GM19463 (cell line): ENCODE measurements at regions not wholly inside any gene's neighbourhood (a gene's known extent, or its start where the extent isn't known, plus 50 kb on each side); places are given as distances from the start of the nearest gene placed in this dataset.
"Not testable (repeated sequence)": the region's sequence is repeated elsewhere in the genome, so short reads cannot be mapped to it uniquely, and the experiment has no call there.

Experiments used
- ATAC-seq: cut with Tn5 transposase; IDR thresholded peaks from one replicate; pipeline ENCODE4 v1.9.1; 2021; ENCODE audit warnings: mild to moderate bottlenecking, moderate library complexity; ENCODE audit not compliant: unreplicated experiment

- ATAC-seq, result no peak
Measured at GRCh38 chr3:146783446-146783845, 178.3 kb upstream of the PLSCR5 start.

GRCh38 chr3:146781606-146782005 lies 176.5 kb upstream of the PLSCR5 start:
- no peak for ATAC-seq

GRCh38 chr3:146781059-146781458 lies 175.9 kb upstream of the PLSCR5 start:
- ATAC-seq, result no peak

GRCh38 chr3:146780251-146780650 lies 175.1 kb upstream of the PLSCR5 start:
- no peak for ATAC-seq

DNA sequence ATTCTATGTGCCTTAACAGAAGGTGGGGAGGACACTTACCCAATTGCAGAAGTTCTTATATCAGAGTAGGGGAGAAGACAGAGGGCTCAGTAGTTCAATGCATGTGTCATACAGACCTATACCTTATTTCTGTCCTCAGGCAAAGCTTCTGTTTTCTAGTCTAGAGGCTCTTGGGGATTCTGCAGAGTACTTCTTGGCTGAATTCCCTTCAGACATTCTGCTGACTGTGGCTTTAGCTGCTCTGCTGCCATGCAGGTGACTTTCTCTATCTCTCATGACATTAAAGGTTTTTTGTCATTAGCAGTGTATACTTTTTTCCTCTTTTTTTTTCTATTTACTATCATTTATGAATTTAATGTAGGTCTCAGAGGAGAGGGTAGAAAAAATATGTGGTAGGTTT lies 172.8 kb upstream of the PLSCR5 start:
- ATAC-seq, result no peak

GRCh38 chr3:146772211-146772743 lies 167.1 kb upstream of the PLSCR5 start:
- no peak for ATAC-seq

DNA sequence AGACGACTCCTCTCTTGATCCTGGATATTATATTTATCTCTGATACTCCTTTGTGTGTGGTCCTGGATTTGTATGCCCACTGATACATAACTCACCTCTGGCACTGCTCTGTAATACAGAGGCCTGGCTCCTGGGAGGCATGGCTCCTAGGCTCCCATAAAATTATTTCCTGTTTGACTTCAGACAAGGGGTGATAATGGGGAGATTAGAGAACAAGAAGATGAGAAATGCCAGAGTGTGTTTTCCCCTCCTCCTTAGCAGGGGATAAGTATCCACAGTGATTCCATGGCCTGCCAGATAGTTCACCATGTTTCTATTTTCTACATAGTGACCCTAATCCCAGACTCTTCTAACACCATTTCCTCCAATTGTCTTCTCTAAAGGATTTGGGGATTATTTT lies 165.7 kb upstream of the PLSCR5 start:
- ATAC-seq, result no peak

DNA sequence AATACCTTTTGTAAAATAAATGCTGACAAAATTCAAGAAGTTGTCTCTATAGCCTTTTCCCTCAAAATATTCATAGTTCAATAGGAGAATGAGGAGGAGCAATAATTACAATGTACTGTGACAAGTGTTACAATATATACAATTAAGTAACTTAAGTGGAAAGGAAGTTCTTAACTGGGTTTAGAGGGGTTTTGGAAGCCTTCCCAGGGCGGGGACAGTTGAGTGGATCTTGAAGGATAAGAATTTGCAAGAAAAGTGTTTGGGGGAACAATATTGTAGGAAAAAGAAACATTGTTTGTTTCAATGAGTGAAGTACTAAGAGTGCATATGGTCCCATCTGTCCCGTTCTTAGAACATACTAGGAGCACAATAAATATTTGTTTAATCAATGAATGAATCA lies 165.2 kb upstream of the PLSCR5 start:
- ATAC-seq, result no peak

GRCh38 chr3:146757759-146758158 lies 152.6 kb upstream of the PLSCR5 start:
- ATAC-seq, result no peak

DNA sequence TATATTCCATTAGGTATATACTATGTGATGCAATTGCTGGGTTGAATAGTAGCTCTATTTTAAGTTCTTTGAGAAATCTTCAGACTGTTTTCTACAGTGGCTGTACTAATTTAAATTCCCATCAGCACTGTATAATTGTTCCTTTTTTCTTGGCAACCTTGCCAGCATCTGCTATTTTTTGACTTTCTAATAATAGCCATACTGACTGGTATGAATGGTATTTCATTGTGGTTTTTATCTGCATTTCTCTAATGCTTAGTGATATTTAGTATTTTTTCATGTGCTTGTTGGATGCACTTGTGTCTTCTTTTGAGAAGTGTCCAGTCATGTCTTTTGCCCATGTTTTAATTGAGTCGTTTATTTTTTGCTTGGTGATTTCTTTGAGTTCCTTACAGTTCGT lies 145.1 kb upstream of the PLSCR5 start:
- ATAC-seq, result no peak

DNA sequence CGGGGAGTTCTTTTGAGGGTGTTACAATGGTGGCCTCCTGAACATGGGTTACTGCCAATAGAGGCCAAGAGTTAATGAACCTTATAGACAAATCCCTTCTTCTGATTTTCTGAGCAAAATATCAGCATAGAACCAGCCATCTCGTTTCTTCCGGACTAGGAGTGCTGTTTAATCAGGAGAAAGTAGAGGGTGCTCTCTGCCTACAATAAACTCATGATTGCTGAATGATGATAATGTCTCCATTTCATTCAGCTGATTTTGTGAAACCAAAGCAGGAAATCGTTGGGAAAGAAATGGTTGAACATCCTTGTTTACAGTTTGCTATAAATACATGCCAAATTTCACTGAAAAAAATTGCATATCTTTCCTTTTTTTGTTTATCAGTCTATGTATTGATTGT lies 142.8 kb upstream of the PLSCR5 start:
- no peak for ATAC-seq

- ATAC-seq, result no peak
Measured at GRCh38 chr3:146747051-146747450, 141.9 kb upstream of the PLSCR5 start.

- ATAC-seq, result no peak
Measured at GRCh38 chr3:146746190-146746589, 141.0 kb upstream of the PLSCR5 start.

- no peak for ATAC-seq
Measured at GRCh38 chr3:146739203-146739671, 134.1 kb upstream of the PLSCR5 start.

DNA sequence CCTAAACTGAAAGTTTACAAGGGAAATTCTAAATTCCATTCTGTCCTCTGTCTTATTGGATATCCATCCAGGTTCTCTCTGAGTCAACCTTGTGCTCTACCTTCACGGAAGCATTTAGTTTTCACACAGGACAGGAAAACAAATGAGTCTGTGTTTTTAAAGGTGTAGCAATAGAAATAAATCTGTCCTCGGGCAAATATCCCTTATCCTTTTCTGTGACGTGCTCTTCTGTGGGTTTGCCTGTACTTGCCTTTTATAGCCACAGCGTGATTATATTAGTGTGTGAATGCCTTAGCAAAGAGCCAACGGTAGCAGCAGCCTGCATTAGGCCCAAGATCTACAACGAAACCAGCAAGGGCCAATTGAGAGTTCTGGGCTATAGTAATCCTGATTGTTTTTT lies 127.2 kb upstream of the PLSCR5 start:
- ATAC-seq, result no peak

- no peak for ATAC-seq
Measured at GRCh38 chr3:146715170-146715569, 110.0 kb upstream of the PLSCR5 start.

GRCh38 chr3:146712806-146713205 lies 107.7 kb upstream of the PLSCR5 start:
- no peak for ATAC-seq

GRCh38 chr3:146709969-146710368 lies 104.8 kb upstream of the PLSCR5 start:
- ATAC-seq, result no peak

DNA sequence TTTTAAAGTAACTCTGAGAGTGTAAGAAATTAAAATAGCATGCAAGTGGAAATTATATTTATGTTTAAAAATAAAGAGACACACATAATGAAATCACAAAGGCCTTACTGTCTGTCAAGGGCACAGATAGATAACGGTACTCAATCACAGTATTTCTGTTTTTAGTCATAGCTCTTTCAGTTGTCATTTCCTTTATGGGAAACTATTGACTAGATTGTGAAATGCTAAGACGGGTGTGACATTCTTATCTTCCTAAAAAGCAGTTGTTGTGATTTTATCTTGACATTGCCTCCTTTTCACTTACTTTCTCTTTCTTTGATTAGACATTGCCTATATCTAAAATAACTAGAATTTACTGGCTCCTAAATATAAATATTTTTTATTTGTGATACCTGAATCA lies 100.1 kb upstream of the PLSCR5 start:
- no peak for ATAC-seq

DNA sequence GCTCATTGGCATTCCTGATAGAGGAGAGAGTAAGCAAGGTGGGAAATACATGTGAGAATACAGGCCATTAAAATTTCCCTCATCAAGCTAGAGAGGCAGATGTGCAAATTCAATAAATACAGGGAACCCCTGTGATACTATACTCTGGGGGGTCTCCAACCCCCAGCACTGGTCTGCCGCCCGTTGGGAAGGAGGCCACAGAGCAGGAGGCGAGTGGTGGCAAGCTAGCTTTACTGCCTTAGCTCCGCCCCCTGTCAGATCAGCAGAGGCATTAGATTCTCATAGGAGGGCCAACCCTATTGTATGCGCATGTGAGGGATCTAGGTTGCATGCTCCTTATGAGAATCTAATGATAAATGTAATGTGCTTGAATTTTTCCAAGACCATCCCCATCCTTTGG lies 97.1 kb upstream of the PLSCR5 start:
- no peak for ATAC-seq

- no peak for ATAC-seq
Measured at GRCh38 chr3:146701246-146701645, 96.1 kb upstream of the PLSCR5 start.

DNA sequence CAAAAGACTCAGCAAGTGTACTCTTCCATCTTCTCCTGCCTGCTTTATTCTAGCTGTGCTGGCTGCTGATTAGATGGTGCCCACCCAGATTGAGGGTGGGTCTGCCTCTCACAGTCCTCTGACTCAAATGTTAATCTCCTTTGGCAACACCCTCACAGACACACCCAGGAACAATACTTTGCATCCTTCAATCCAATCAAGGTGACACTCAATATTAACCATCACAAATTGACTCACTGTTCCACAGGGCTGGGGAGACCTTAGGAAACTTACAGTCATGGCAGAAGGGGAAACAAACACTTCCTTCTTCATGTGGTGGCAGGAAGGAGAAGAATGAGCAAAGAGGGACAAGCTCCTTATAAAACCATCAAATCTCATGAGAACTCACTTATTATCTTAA lies 94.9 kb upstream of the PLSCR5 start:
- not testable (repeated sequence) for ATAC-seq

- no peak for ATAC-seq
Measured at GRCh38 chr3:146692254-146692653, 87.1 kb upstream of the PLSCR5 start.
